Karpas-422 (cell line): ENCODE measurements at regions not wholly inside any gene's neighbourhood (a gene's known extent, or its start where the extent isn't known, plus 50 kb on each side); places are given as distances from the start of the nearest gene placed in this dataset.

Experiments used
- DNase-seq: peaks from one replicate; pipeline ENCODE4 v3.0.0-alpha.2; 2015
- H2AFZ ChIP-seq: fragments of 200-600 bp; sonication (generic); 2 replicates; pipeline ENCODE4 v1.6.1; 2014; ENCODE audit warnings: antibody characterized with exemption, low read length, mixed read lengths
- H3K27ac ChIP-seq: fragments of 200-600 bp; sonication (generic); 2 replicates; pipeline ENCODE4 v1.5.1; 2014; ENCODE audit warnings: mild to moderate bottlenecking, low read length, moderate library complexity
- H3K27me3 ChIP-seq: fragments of 200-600 bp; sonication (generic); 2 replicates; pipeline ENCODE4 v1.6.1; 2014; ENCODE audit warnings: low read length, mixed read lengths
- H3K36me3 ChIP-seq: fragments of 200-600 bp; sonication (generic); 2 replicates; pipeline ENCODE4 v1.6.1; 2014; ENCODE audit warnings: low read length, mixed read lengths; ENCODE audit not compliant: insufficient read depth
- H3K4me1 ChIP-seq: fragments of 200-600 bp; sonication (generic); 2 replicates; pipeline ENCODE4 v1.6.1; 2014; ENCODE audit warnings: mild to moderate bottlenecking, low read length, mixed read lengths
- H3K4me2 ChIP-seq: fragments of 200-600 bp; sonication (generic); 2 replicates; pipeline ENCODE4 v1.6.1; 2014; ENCODE audit warnings: low read length, low read depth, mild to moderate bottlenecking; ENCODE audit not compliant: poor library complexity, severe bottlenecking
- H3K4me3 ChIP-seq: fragments of 200-600 bp; sonication (generic); 2 replicates; pipeline ENCODE4 v1.5.1; 2014; ENCODE audit warnings: mild to moderate bottlenecking, antibody characterized with exemption, low read length, mixed read lengths
- H3K79me2 ChIP-seq: fragments of 200-600 bp; sonication (generic); 2 replicates; pipeline ENCODE4 v1.6.1; 2014; ENCODE audit warnings: mild to moderate bottlenecking, low read length, mixed read lengths
- H3K9ac ChIP-seq: fragments of 200-600 bp; sonication (generic); 2 replicates; pipeline ENCODE4 v1.6.0; 2014; ENCODE audit warnings: low read length
- H3K9me2 ChIP-seq: fragments of 200-600 bp; sonication (generic), shearing (Covaris generic); replicated peaks from 2 replicates; pipeline ENCODE4 v1.6.0; 2014; ENCODE audit warnings: mild to moderate bottlenecking, low read length, moderate library complexity; ENCODE audit not compliant: insufficient read depth
- H3K9me3 ChIP-seq: fragments of 300-700, 200-600 bp; sonication (generic); 2 replicates; pipeline ENCODE4 v1.6.1; 2014; ENCODE audit warnings: low read length, mixed read lengths
- H4K20me1 ChIP-seq: fragments of 200-600 bp; sonication (generic); 2 replicates; pipeline ENCODE4 v1.6.1; 2014; ENCODE audit warnings: mild to moderate bottlenecking, antibody characterized with exemption, low read length, low read depth; ENCODE audit not compliant: insufficient read depth

DNA sequence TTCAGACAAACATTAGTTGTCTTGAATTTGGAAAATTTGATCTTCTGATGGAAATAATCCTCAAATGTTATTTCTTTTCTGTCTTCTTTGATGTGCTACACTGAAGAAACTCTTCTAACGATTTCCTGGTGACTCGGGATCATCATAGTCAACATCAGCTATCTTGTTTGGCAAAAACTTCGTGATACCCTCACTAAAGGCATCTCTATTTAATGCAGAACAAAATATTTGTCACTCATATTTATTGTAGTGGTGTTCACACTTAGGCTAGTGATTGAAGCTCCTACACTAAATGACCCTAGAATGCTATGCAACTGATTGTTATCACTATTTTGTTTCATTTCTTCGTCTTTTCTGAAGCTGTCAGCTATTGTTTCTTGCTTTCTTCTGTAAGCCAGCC lies 334.7 kb upstream of the ZEB2 start:
- H3K4me1 ChIP-seq, result no peaks in the 10 kb centered on the region
- H3K4me3 ChIP-seq, result no peak overlapping the region
- no peaks in the 10 kb centered on the region for H3K79me2 ChIP-seq
- no peaks in the 10 kb centered on the region for H3K9me2 ChIP-seq
- H2AFZ ChIP-seq, result no peak overlapping the region
- H3K27me3 ChIP-seq, result no peaks in the 10 kb centered on the region
- no peaks in the 10 kb centered on the region for H4K20me1 ChIP-seq
- no peak overlapping the region for H3K4me2 ChIP-seq
- H3K9ac ChIP-seq, result no peak overlapping the region
- no peak for DNase-seq
- H3K9me3 ChIP-seq, result no peaks in the 10 kb centered on the region
- no peak overlapping the region for H3K27ac ChIP-seq
- no peaks in the 10 kb centered on the region for H3K36me3 ChIP-seq

DNA sequence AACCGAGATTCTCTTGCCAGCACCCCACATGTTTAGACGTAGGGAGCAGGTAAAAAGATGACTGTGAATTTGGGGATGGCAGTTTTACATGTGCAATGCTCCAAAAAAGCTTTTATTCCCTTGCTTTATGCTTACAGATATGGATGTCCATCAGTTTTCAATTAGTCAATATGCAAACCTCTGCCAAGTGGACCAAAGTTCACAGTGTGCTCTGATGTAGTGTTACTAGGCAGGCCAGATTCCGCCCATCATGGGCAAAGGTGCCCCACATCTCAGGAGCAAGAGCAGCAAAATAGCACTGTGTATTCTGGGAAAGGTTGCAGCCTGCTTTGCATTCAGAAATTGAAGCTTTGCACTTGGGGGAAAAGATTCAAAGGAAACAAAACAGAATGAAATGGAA lies 329.7 kb upstream of the ZEB2 start:
- Histone ChIP-seq H3K36me3 (no peaks in the 10 kb centered on the region), H4K20me1 (no peaks in the 10 kb centered on the region), H3K79me2 (no peaks in the 10 kb centered on the region), H3K9me2 (no peaks in the 10 kb centered on the region; the same call in 1 of the 2 replicates), H3K4me1 (no peaks in the 10 kb centered on the region), H2AFZ (no peak overlapping the region), H3K27ac (no peak overlapping the region), H3K4me2 (no peak overlapping the region), H3K27me3 (no peaks in the 10 kb centered on the region), H3K4me3 (no peak overlapping the region), H3K9me3 (no peaks in the 10 kb centered on the region), H3K9ac (no peak overlapping the region)
- DNase-seq, result no peak

DNA sequence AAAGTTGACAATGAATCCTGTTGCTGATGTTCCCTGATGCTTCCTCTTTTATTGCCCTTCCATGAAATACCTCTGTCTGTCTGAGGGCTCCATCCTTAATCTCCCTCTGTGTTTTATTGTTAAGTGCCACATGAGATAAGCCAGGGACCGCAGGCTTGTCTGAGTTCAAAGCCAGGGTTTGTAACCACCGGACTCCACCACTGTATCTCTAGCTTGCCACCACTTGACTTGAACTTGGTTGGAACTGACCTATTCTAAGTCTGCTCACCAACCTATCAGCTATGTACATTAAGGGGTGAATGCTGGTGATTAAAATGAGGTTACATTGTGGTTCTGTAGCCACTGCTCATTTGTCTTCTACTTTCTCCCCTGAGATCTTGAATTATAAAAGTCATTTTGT lies 328.5 kb upstream of the ZEB2 start:
- no peaks in the 10 kb centered on the region for H3K36me3 ChIP-seq
- no peak overlapping the region for H3K4me2 ChIP-seq
- H3K9me2 ChIP-seq, result no peaks in the 10 kb centered on the region; the same call in 1 of the 2 replicates
- H2AFZ ChIP-seq, result no peak overlapping the region
- no peaks in the 10 kb centered on the region for H3K9me3 ChIP-seq
- DNase-seq, result no peak
- H3K4me1 ChIP-seq, result no peaks in the 10 kb centered on the region
- H3K4me3 ChIP-seq, result no peak overlapping the region
- H4K20me1 ChIP-seq, result no peaks in the 10 kb centered on the region
- no peak overlapping the region for H3K9ac ChIP-seq
- H3K27me3 ChIP-seq, result no peaks in the 10 kb centered on the region
- H3K27ac ChIP-seq, result no peak overlapping the region
- H3K79me2 ChIP-seq, result no peaks in the 10 kb centered on the region

DNA sequence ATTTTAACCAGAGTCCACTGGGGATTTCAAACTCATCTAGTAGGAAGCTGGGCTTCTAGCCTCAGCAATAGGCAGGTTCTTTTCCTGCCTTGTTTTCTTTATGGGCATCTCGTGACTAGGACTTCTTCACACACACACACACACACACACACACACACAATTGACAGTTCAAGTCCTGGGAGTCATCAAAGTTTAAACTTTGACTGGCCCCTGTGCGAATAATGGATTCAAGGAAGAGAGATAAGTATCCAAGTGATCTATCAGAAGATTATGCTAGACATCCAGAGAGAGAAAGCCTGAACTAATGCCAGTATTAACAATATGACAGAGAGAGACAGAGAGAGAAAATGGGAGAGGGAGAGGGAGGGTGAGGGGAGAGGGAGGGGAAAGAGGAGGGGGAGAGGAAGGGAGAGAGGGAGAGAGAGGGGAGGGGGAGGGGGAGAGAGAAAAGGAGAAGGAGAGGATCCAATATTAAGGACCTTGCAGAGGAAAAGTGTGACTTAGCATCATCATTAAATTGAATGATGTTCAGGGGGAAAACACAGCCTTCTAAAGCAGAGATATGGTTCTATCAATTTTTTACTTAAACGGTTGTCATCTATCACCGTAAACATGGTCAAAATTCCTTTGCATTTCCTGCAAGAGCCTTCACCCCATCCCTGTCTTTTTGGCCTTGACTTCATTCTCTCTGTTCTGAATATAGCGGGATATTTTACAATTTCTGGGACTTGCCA lies 327.6 kb upstream of the ZEB2 start:
- H3K27ac ChIP-seq, result no peak overlapping the region
- H3K4me3 ChIP-seq, result no peak overlapping the region
- DNase-seq, result no peak
- no peaks in the 10 kb centered on the region for H3K79me2 ChIP-seq
- H3K4me1 ChIP-seq, result no peaks in the 10 kb centered on the region
- H3K9me3 ChIP-seq, result no peaks in the 10 kb centered on the region
- H4K20me1 ChIP-seq, result no peaks in the 10 kb centered on the region
- no peak overlapping the region for H3K4me2 ChIP-seq
- H3K27me3 ChIP-seq, result no peaks in the 10 kb centered on the region
- no peak overlapping the region for H2AFZ ChIP-seq
- H3K9me2 ChIP-seq, result no peaks in the 10 kb centered on the region; the same call in 1 of the 2 replicates
- no peaks in the 10 kb centered on the region for H3K36me3 ChIP-seq
- H3K9ac ChIP-seq, result no peak overlapping the region

DNA sequence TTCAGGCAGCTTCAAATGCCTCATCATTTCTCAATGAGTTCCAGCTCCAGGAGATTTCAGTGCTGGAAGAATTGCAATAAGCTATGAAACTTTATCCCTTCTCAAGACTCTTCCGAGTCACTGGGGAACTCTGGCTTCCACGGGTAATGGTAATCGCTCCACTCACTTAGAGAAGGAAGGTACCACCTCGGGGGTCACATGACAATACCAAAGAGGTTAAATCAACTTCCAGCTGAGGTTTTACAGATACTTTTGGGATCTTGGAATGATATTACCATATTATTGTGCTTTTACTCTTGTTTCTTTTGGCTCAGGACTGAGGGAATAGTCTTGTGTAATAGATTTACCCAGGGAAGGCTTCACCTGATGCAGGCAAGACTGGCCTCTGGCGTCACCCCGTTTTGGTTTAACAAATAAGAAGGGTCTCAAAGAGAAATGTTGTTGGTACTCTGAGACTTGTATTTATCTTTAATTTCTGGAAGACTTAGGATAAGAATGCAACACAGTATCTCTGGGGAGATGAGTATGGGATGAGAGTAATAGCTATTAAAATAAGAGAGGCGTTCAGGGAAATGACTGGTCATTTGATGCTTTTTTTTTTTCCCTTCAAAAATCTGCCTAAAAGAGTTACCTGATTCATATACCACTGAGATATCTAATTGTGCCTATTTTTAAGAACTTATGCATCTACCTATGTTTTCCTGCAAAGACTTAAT lies 316.9 kb upstream of the ZEB2 start:
- Histone ChIP-seq H3K4me2 (no peak overlapping the region), H4K20me1 (no peaks in the 10 kb centered on the region), H3K79me2 (no peaks in the 10 kb centered on the region), H3K4me3 (no peak overlapping the region), H3K4me1 (no peaks in the 10 kb centered on the region), H3K9me2 (no peaks in the 10 kb centered on the region), H3K36me3 (no peaks in the 10 kb centered on the region), H3K9ac (no peak overlapping the region), H3K27me3 (no peaks in the 10 kb centered on the region), H3K9me3 (no peaks in the 10 kb centered on the region), H3K27ac (no peak overlapping the region), H2AFZ (no peak overlapping the region)
- DNase-seq, result no peak

DNA sequence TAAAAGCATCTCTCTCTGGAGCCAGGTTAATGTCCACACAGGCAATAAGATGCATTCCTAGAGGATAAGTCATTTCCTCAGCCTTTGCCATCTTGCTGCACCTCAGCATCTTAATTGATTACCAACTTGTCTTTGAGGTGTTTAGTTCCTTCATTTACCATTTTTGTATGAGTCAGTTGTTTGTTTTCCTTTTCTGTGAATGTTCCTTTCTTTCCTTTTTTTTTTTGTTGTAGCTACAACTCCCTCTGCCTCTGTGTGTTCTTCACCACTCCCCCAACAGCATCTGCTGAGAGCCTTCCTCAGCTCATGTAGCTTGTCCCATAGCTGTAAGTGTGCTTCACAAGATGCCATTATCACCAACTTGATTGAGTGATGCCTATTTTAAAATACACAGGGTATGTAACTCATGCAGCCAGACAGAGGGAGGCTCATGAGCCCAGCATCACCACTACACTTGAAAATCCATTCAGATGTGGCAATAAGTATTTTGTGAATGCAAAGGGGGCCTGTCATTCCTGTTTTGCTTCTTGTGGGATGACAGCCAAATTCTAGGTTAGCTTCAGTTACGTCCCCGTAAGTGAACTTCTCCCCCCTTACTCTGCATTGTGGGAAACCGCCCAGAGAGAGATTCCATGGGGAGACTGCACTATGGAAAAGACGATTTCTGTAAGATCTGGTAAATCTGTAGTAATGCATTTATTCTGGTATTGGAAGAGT lies 315.9 kb upstream of the ZEB2 start:
- Histone ChIP-seq H3K9me3 (no peaks in the 10 kb centered on the region), H3K79me2 (no peaks in the 10 kb centered on the region), H3K36me3 (no peaks in the 10 kb centered on the region), H4K20me1 (no peaks in the 10 kb centered on the region), H3K9me2 (no peaks in the 10 kb centered on the region), H3K4me2 (no peak overlapping the region), H2AFZ (no peak overlapping the region), H3K27ac (no peak overlapping the region), H3K27me3 (no peaks in the 10 kb centered on the region), H3K4me1 (no peaks in the 10 kb centered on the region), H3K9ac (no peak overlapping the region), H3K4me3 (no peak overlapping the region)
- no peak for DNase-seq

- no peak for DNase-seq
- Histone ChIP-seq H3K4me2 (no peak overlapping the region), H3K9ac (no peak overlapping the region), H3K4me1 (no peaks in the 10 kb centered on the region), H3K27me3 (no peaks in the 10 kb centered on the region), H3K27ac (no peak overlapping the region), H3K36me3 (no peaks in the 10 kb centered on the region), H3K79me2 (no peaks in the 10 kb centered on the region), H3K9me3 (no peaks in the 10 kb centered on the region), H3K4me3 (no peak overlapping the region), H2AFZ (no peak overlapping the region), H3K9me2 (no peaks in the 10 kb centered on the region), H4K20me1 (no peaks in the 10 kb centered on the region)
These were observed 315.2 kb upstream of the ZEB2 start for GRCh38 chr2:144834998-144835633.

DNA sequence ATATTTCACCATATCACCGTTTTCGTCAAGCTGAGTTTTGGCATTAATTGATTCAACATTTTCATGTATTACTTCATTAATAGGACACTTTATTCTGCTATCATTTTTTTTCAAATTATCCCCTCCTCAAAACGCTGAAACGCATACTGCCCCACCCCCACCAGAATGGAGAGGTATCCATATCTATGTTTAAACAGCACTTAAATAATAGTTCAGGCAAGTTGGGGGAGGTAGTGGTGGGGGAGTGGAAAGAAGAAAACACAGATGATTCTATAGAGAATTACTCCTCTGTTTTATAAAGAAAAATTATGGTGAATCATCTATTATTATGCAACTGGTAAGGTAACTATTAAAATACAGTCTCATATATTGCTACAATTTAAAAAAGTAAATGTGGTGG lies 314.4 kb upstream of the ZEB2 start:
- H3K9me3 ChIP-seq, result no peaks in the 10 kb centered on the region
- no peaks in the 10 kb centered on the region for H3K4me1 ChIP-seq
- H3K79me2 ChIP-seq, result no peaks in the 10 kb centered on the region
- no peaks in the 10 kb centered on the region for H3K36me3 ChIP-seq
- no peaks in the 10 kb centered on the region for H3K9me2 ChIP-seq
- no peak overlapping the region for H2AFZ ChIP-seq
- no peaks in the 10 kb centered on the region for H3K27me3 ChIP-seq
- no peak overlapping the region for H3K4me3 ChIP-seq
- no peak overlapping the region for H3K4me2 ChIP-seq
- DNase-seq, result no peak
- no peak overlapping the region for H3K27ac ChIP-seq
- no peaks in the 10 kb centered on the region for H4K20me1 ChIP-seq
- no peak overlapping the region for H3K9ac ChIP-seq
